ENCODE measurements at regions not wholly inside any gene's neighbourhood (a gene's known extent, or its start where the extent isn't known, plus 50 kb on each side); places are given as distances from the start of the nearest gene placed in this dataset.
A peak's percentile ranks its signal among the peaks of the same experiment; 100 is the strongest.
"Not testable (repeated sequence)": the region's sequence is repeated elsewhere in the genome, so short reads cannot be mapped to it uniquely, and the experiment has no call there.

DNA sequence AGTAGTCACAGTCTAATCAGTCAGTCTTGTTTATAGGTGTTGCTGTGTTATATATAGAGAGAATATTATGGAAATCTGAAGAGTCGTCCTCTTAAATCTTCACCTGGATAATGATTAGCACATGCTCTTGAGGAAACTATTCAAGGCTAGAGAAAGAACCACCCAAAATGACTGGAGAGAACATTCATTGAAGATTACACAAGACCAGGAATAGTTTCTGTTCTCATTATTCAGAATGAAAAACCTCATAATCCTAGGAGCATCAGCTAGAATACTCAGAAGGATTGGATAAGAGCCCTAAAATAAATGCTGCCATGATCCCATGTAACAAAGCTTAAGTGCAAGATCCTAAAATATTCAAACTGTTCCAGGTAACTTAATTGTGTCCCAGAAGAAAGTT is 278.2 kb upstream of the PREP start:
- DNase-seq, result no peak

DNA sequence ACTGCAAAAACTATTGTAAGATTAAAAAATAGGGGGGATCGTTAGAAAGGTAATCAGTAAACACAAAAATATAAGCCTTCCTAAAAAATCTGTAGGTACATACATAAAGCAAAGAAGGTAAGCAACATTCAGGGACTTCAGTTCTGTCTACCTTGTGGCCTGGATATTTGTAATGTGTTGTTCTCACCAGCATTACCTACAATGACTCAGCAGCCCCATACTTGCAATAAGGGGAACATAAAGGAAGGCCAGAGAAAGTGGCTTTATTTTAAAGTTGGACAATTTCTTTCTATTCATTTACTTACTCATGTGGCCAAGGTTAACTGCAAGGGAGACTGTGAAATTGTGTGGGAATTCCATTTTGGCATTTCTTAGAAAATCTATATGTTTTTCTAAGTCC is 277.2 kb upstream of the PREP start:
- DNase-seq, result no peak

DNA sequence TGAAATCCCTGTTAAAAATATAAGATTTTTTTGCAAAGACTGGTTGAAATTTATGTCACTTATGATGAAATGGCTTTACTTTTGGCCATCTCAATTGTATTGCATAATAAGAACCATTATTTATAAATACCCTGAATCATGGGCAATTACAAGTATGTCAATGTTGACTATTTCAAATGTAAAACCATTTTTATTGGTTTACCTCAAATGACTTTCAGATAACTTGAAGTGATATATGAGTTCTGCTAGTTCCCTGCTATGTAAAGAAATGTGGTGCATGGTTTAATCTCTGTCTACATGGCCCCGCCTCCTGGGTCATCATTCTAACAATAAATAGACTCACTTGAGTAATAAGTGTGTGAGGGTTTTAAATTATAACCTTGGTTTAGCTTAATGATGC is 275.6 kb upstream of the PREP start:
- no peak for DNase-seq

- DNase-seq, result no peak
These were observed 275.0 kb upstream of the PREP start for GRCh38 chr6:105677671-105678475.

DNA sequence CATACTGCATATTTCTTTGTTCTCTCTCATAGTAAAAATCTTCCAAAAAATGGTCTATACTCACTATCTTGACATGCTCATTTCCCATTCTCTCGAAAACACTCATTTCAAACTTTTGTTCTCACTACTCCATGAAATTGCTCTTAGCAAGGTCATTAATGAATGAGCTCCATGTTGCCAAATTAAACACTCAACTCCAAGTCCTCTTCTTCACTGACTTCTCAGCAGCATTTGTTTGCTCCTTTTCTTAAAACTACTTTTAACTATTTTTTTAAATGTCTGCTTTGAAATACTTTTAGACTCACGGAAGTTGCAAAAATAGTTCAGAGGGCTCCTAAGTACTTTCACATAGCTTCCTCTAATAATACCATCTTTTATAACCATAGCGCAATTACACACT is 274.0 kb upstream of the PREP start:
- no peak for DNase-seq

GRCh38 chr6:105675715-105676397 is 273.0 kb upstream of the PREP start:
- DNase-seq, result no peak

GRCh38 chr6:105672856-105673538 is 270.1 kb upstream of the PREP start:
- DNase-seq, result not testable (repeated sequence)

GRCh38 chr6:105669232-105669631 is 266.4 kb upstream of the PREP start:
- DNase-seq, result no peak

- DNase-seq, result no peak
These were observed 264.2 kb upstream of the PREP start for GRCh38 chr6:105667056-105667455.

- DNase-seq, result no peak
These were observed 262.0 kb upstream of the PREP start for GRCh38 chr6:105664931-105665330.

DNA sequence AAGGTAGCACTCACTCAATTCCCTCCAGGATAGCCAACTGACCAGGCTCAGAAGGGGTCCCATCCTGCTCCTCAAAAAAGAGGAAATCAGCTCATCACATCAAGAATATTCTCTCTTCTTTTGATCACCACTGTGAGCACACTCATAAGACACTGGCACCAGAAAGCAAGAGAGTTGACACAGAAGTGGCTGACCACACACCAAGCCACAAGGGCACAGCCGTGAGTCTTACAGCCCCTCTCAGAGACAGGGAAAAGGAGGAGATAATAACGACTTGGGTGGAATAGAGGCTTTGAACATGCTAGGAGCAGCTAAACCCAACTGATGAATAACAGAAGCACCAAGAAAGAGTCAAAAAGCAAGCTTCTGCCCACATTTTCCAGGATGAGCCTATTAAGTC is 249.1 kb upstream of the PREP start:
- no peak for DNase-seq

GRCh38 chr6:105650347-105650746 is 247.5 kb upstream of the PREP start:
- no peak for DNase-seq

- no peak for DNase-seq
These were observed 246.3 kb upstream of the PREP start for GRCh38 chr6:105649192-105649591.

DNA sequence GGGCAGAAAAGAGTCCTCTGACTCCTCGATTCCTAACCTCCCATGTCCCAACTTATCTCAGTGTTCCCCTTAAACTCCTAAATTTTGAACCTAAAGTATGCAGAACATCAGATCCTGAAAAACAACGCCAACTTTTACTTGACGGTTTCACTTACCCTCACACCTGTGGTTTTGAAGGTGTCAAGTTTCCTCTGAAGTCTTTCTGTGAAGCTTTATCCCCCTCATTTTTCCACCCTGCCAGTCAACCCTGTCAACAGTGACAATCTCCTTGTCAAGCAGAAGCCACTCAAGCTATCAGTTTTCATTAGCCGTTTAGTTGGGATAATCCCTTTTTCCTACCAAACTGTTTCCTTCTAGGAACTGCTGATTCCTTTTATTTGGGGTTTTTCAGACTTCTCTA is 245.4 kb upstream of the PREP start:
- DNase-seq, result no peak

GRCh38 chr6:105646391-105646867 is 243.5 kb upstream of the PREP start:
- DNase-seq, result peak; percentile 34 to 40

DNA sequence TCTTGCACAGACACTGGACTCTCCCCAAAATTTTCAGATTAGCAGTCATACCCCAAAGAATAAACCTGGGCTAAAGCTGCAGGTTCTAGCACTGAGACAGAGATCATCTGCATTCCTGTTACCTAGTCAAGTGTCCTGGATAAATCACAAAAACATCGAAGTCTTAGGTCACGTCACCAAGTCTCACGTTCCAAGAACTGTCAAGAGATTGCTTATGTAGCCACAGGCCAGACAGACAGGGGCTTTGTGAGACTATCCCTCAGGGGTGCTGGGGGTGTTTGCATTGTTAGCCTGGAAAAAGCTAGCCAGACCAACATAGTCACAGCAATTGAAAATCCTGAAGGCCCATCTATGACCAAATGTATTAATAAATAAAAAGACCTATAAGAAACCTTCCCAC is 243.1 kb upstream of the PREP start:
- no peak for DNase-seq

- DNase-seq, result no peak
These were observed 242.3 kb upstream of the PREP start for GRCh38 chr6:105645156-105645555.

GRCh38 chr6:105644691-105645090 is 241.8 kb upstream of the PREP start:
- no peak for DNase-seq

DNA sequence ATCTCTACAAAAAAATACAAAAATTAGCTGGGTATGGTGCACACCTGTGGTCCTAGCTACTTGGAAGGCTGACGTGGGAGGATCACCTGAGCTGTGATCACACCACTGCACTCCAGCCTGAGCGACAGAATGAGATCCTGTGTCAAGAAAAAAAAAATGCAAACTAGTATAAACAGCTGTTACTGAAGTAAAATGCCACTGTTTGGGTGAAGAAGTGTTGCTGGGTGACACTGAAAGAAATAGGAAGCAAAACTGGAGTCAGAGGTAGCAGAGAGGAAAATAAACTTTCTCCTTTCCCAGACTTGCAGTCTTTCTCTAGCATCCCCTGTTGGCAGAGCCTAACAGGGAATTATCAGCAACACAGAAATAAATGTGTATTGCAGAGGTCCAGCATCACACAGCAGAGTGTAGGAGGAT is 241.2 kb upstream of the PREP start:
- no peak for DNase-seq

- DNase-seq, result no peak
These were observed 239.8 kb upstream of the PREP start for GRCh38 chr6:105642708-105643107.

DNA sequence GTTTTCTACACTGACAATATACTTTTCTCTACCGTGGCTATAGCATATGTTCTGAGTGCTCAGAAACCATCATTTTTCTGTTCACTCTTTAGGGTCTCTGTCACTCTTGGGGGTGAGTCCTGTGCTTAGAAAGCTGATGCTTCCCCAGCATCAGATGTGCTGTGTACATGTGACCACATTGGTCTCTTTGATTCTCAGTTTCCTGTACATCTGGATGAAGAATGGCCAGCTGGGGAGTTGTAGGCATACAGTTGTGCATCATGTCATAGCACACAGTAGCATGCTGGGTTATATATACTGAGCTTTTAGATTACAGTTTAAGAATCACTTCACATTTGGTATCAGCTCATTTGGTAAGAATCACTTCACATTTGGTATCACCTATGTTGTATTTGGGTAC is 238.6 kb upstream of the PREP start:
- no peak for DNase-seq

DNA sequence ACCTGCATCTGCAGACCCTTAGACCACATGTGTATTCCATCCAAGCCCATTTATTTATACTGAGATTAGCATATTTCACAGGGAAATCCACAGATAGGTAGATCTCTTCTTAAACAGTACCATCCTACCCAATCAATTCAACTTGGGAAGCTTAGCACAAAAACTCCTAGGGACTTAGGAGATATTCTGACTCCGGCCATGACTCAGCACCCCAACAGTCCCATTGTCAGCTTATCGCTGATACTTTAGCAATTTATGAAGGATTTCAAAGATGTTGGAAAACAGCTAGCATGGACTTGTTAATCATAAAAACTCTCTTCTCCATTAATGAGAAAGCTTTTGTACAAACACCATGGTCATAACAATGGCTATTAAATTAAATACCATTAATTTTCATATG is 236.2 kb upstream of the PREP start:
- no peak for DNase-seq

DNA sequence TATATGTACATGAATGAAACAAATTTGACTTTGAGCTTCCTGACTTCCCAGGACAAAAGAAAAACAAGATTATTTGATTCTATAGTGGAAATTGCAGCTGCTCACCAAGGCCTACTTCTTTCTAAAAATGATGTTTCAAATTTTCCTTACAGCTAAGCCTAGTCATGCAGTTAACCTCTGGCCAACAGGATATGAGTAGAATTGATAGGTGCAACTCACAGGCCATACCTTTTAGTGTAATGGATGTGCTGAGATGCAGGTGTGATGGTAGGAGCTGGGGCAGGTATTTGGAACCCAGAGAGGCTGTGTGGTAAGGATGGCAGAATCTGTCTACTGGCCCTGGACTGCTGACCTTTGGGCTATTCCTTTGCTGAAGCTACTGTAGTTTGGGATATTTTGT is 230.9 kb upstream of the PREP start:
- no peak for DNase-seq
